Mesothelial cell of epicardium (in vitro differentiated cells): ENCODE measurements at regions not wholly inside any gene's neighbourhood (a gene's known extent, or its start where the extent isn't known, plus 50 kb on each side); places are given as distances from the start of the nearest gene placed in this dataset.

Experiments
- DNase-seq, 2 experiments: peaks; one replicate each; pipeline ENCODE4 v3.0.0; 2021; ENCODE audit warnings: low spot score in 2 of 2; ENCODE audit not compliant: unreplicated experiment in 2 of 2
- H3K27ac Mint-ChIP-seq: 2 replicates; pipeline ENCODE4 v1.8.0; 2021; ENCODE audit warnings: mixed read lengths
- H3K27me3 Mint-ChIP-seq: 2 replicates; pipeline ENCODE4 v1.8.0; 2021; ENCODE audit warnings: low read depth, mixed read lengths
- H3K36me3 Mint-ChIP-seq: 2 replicates; pipeline ENCODE4 v1.8.0; 2021; ENCODE audit warnings: mixed read lengths
- H3K4me1 Mint-ChIP-seq: 2 replicates; pipeline ENCODE4 v1.8.0; 2021; ENCODE audit warnings: mixed read lengths
- H3K4me3 Mint-ChIP-seq: 2 replicates; pipeline ENCODE4 v1.8.0; 2021; ENCODE audit warnings: mild to moderate bottlenecking, moderate library complexity, mixed read lengths
- H3K9me3 Mint-ChIP-seq: 2 replicates; pipeline ENCODE4 v1.8.0; 2021; ENCODE audit warnings: mixed read lengths
- CTCF ChIP-seq: fragments of 200-600 bp; sonication (generic); IDR thresholded peaks from one replicate; pipeline ENCODE4 v1.5.0; 2021; ENCODE audit warnings: antibody characterized with exemption; ENCODE audit not compliant: unreplicated experiment

GRCh38 chr6:109260701-109261100 is 121.6 kb downstream of the CD164 start:
- no peak overlapping the region for H3K4me3 Mint-ChIP-seq
- DNase-seq = no peak
- H3K4me1 Mint-ChIP-seq = peaks cover 2% of the 10 kb centered on the region
- TF ChIP-seq CTCF = no peak
- H3K27ac Mint-ChIP-seq = no peak overlapping the region
- H3K36me3 Mint-ChIP-seq = peaks cover 3% of the 10 kb centered on the region
- H3K9me3 Mint-ChIP-seq = peaks cover 3% of the 10 kb centered on the region
- no peaks in the 10 kb centered on the region for H3K27me3 Mint-ChIP-seq

DNA sequence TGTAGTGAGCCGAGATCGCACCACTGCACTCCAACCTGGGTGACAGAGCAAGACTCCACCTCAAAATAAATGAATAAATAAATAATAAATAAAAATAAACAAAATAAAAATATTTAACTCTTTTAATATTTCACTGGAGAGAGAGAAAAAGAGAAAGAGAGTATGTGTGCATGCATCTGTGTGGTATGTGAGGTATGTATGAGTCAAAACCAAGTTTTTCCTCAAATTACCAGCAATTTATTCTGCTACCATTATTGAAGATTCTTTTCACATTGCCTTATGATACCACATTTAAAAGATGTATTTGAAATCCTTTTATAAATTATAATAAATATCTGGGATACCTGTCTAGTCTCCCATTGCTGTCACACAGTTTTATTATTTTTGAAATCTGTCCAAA is 122.1 kb downstream of the CD164 start:
- Mint-ChIP-seq H3K9me3 (peaks cover 3% of the 10 kb centered on the region), H3K27ac (no peak overlapping the region), H3K4me1 (peaks cover 2% of the 10 kb centered on the region), H3K36me3 (peaks cover 3% of the 10 kb centered on the region), H3K4me3 (no peak overlapping the region), H3K27me3 (no peaks in the 10 kb centered on the region)
- TF ChIP-seq CTCF = no peak
- no peak for DNase-seq

GRCh38 chr6:109258129-109258528 is 124.1 kb downstream of the CD164 start:
- TF ChIP-seq CTCF = no peak
- H3K4me3 Mint-ChIP-seq = no peak overlapping the region
- peaks cover 2% of the 10 kb centered on the region for H3K9me3 Mint-ChIP-seq
- DNase-seq = no peak
- peaks cover 2% of the 10 kb centered on the region for H3K36me3 Mint-ChIP-seq
- H3K27me3 Mint-ChIP-seq = no peaks in the 10 kb centered on the region
- no peak overlapping the region for H3K27ac Mint-ChIP-seq
- H3K4me1 Mint-ChIP-seq = peaks cover 11% of the 10 kb centered on the region

GRCh38 chr6:109257494-109257893 is 124.8 kb downstream of the CD164 start:
- Mint-ChIP-seq H3K27ac (no peak overlapping the region), H3K9me3 (no peaks in the 10 kb centered on the region), H3K4me1 (peaks cover 16% of the 10 kb centered on the region), H3K36me3 (no peaks in the 10 kb centered on the region), H3K4me3 (no peak overlapping the region), H3K27me3 (no peaks in the 10 kb centered on the region)
- no peak for DNase-seq
- TF ChIP-seq CTCF = no peak

- Mint-ChIP-seq H3K36me3 (peaks cover 5% of the 10 kb centered on the region), H3K27me3 (no peaks in the 10 kb centered on the region), H3K27ac (no peak overlapping the region), H3K9me3 (no peaks in the 10 kb centered on the region), H3K4me3 (no peak overlapping the region), H3K4me1 (peaks cover 24% of the 10 kb centered on the region)
- no peak for DNase-seq
- no peak for TF ChIP-seq CTCF
Observed at GRCh38 chr6:109255946-109256640, 126.2 kb downstream of the CD164 start.

- Mint-ChIP-seq H3K27ac (no peak overlapping the region), H3K27me3 (no peaks in the 10 kb centered on the region)
- TF ChIP-seq CTCF = no peak
Observed at GRCh38 chr6:109255087-109255486, 127.2 kb downstream of the CD164 start.

More at GRCh38 chr6:109255087-109255486, 127.2 kb downstream of the CD164 start:
- Mint-ChIP-seq H3K4me3 (no peak overlapping the region), H3K36me3 (peaks cover 5% of the 10 kb centered on the region), H3K4me1 (peaks cover 22% of the 10 kb centered on the region), H3K9me3 (no peaks in the 10 kb centered on the region)
- no peak for DNase-seq
